Spinal cord (tissue), 9 donors: ENCODE measurements at regions not wholly inside any gene's neighbourhood (a gene's known extent, or its start where the extent isn't known, plus 50 kb on each side); places are given as distances from the start of the nearest gene placed in this dataset.
A peak's percentile ranks its signal among the peaks of the same experiment; 100 is the strongest.

Source experiments
- DNase-seq, 6 donors: peaks; one replicate each; pipeline versions ENCODE4 v3.0.0 to v3.0.0-alpha.2; 2013 to 2015; ENCODE audit warnings: low spot score in 6 of 6, low read depth in 4 of 6
- H3K27ac ChIP-seq: one replicate; pipeline ENCODE4 v1.5.1; 2013; ENCODE audit warnings: low read depth, low read length, control low read depth
- H3K27me3 ChIP-seq: one replicate; pipeline ENCODE4 v1.6.1; 2013; ENCODE audit warnings: low read length; ENCODE audit not compliant: control insufficient read depth, insufficient read depth
- H3K36me3 ChIP-seq: one replicate; pipeline ENCODE4 v1.6.1; 2013; ENCODE audit warnings: low read length; ENCODE audit not compliant: control insufficient read depth, insufficient read depth
- H3K4me1 ChIP-seq: one replicate; pipeline ENCODE4 v1.6.1; 2013; ENCODE audit warnings: low read length; ENCODE audit not compliant: control insufficient read depth, insufficient read depth
- H3K4me3 ChIP-seq: one replicate; pipeline ENCODE4 v1.5.1; 2013; ENCODE audit warnings: low read depth, low read length, control low read depth
- H3K9me3 ChIP-seq: one replicate; pipeline ENCODE4 v1.6.1; 2013; ENCODE audit warnings: low read length; ENCODE audit not compliant: control insufficient read depth, insufficient read depth
- WGBS: methylation state at CpG from one replicate; pipeline ENCODE4 v1.1.5; 2013; ENCODE audit warnings: missing lambda C conversion rate; ENCODE audit not compliant: insufficient coverage; 5-methylcytosine and 5-hydroxymethylcytosine counted together
- donor health status: healthy.

GRCh38 chr3:174614036-174614435 is 245.1 kb upstream of the NAALADL2 start:
- H3K27ac ChIP-seq = no peak overlapping the region
- peak in 3 of 6 donors; percentile 30 to 48 (median 47) for DNase-seq
- H3K36me3 ChIP-seq = no peaks in the 10 kb centered on the region
- H3K27me3 ChIP-seq = no peaks in the 10 kb centered on the region
- no peaks in the 10 kb centered on the region for H3K9me3 ChIP-seq
- H3K4me3 ChIP-seq = no peak overlapping the region
- H3K4me1 ChIP-seq = no peaks in the 10 kb centered on the region
- WGBS = 29% methylated on average over 1 of the region's 2 CpGs

DNA sequence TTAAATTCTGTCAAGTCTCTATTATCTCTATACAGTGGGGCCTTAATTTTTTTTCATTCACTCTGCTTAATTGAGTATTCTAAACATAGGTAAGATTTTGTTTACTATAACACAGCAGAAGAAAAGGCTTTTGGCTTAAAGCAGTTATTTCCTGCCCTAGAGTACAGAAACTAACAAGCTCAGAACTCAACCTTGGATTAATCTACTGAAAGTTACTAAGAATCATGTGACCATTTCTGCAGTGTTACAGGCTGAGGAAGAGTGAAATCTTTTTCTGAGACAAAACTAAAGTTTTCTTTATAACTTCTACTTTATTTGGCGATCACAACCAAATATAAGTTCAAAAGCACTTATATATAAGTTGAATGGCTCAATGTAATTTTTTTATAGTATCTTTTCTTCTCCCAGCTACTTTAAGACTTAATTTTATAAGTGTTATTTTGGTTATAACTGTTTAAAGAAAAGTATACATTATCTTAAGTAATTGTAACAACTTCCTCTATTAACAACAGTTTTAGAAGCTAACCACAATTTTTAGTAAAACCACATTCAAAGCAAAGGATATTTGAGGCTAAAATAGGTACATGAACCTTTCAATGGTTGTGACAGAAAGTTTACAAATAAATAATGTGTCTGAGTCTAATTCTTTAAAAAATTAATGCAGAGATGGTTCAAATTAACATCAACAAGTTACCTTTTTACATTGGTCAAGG is 240.6 kb upstream of the NAALADL2 start:
- no peaks in the 10 kb centered on the region for H3K9me3 ChIP-seq
- no peak overlapping the region for H3K4me3 ChIP-seq
- DNase-seq = no peak
- no peaks in the 10 kb centered on the region for H3K27me3 ChIP-seq
- H3K27ac ChIP-seq = no peak overlapping the region
- no peaks in the 10 kb centered on the region for H3K36me3 ChIP-seq
- no CpG with 5 or more reads among the region's 1 CpG for WGBS
- H3K4me1 ChIP-seq = no peaks in the 10 kb centered on the region

GRCh38 chr3:174619239-174619638 is 239.9 kb upstream of the NAALADL2 start:
- H3K27me3 ChIP-seq = no peaks in the 10 kb centered on the region
- DNase-seq = peak in 2 of 6 donors; percentile 32 to 72
- H3K4me1 ChIP-seq = no peaks in the 10 kb centered on the region
- H3K9me3 ChIP-seq = no peaks in the 10 kb centered on the region
- H3K27ac ChIP-seq = no peak overlapping the region
- H3K4me3 ChIP-seq = no peak overlapping the region
- H3K36me3 ChIP-seq = no peaks in the 10 kb centered on the region

- WGBS = no CpG with 5 or more reads among the region's 2 CpGs
Measured at GRCh38 chr3:174620138-174620537, 239.0 kb upstream of the NAALADL2 start.

GRCh38 chr3:174620855-174621472 is 238.2 kb upstream of the NAALADL2 start:
- no peaks in the 10 kb centered on the region for H3K36me3 ChIP-seq
- DNase-seq = peak in 1 of 6 donors; percentile 5
- no peaks in the 10 kb centered on the region for H3K4me1 ChIP-seq
- no CpG with 5 or more reads among the region's 4 CpGs for WGBS
- H3K9me3 ChIP-seq = no peaks in the 10 kb centered on the region
- H3K27ac ChIP-seq = no peak overlapping the region
- no peak overlapping the region for H3K4me3 ChIP-seq
- no peaks in the 10 kb centered on the region for H3K27me3 ChIP-seq

More at GRCh38 chr3:174620138-174620537, 239.0 kb upstream of the NAALADL2 start:
- no peaks in the 10 kb centered on the region for H3K9me3 ChIP-seq
- DNase-seq = no peak
- no peaks in the 10 kb centered on the region for H3K36me3 ChIP-seq
- H3K4me3 ChIP-seq = no peak overlapping the region
- no peaks in the 10 kb centered on the region for H3K27me3 ChIP-seq
- H3K4me1 ChIP-seq = no peaks in the 10 kb centered on the region
- no peak overlapping the region for H3K27ac ChIP-seq

DNA sequence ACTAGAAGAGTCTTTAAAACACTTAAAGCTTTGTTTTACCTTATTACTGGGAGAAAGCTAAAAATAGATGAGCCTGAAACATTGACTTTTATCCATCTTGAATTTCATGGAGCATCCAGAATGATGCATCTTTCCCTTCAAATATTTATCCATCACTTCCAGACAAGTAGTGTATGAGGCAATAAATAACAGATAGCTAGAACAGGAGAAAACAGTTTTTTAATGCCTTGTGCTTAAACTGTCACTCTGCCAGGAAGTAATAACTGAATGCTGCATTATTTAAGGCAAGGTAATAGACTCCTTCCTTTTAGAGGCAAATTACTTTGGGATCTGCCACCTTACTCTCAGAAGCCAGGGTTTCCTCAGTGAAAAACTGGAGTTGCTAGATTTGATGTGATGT is 225.8 kb upstream of the NAALADL2 start:
- peak in 1 of 6 donors; percentile 14 for DNase-seq
- no peaks in the 10 kb centered on the region for H3K27me3 ChIP-seq
- peaks cover 1% of the 10 kb centered on the region for H3K9me3 ChIP-seq
- H3K27ac ChIP-seq = no peak overlapping the region
- no peak overlapping the region for H3K4me3 ChIP-seq
- no peaks in the 10 kb centered on the region for H3K36me3 ChIP-seq
- no peaks in the 10 kb centered on the region for H3K4me1 ChIP-seq

DNA sequence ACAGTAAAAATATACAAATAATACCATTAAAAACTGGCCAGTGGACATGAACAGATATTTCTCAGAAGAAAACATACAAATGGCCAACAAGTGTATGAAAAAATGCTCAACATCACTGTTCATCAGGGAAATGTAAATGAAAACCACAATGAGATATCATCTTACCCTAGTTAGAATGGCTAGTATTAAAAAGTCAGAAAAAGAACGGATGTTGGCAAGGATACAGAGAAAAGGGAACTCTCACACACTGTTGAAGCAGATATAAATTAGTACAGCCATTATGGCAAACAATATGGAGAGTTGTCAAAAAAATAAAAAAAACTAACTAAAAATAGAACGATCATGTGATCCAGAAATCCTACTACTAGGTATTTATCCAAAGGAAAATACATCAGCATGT is 222.7 kb upstream of the NAALADL2 start:
- Histone ChIP-seq H3K4me1 (no peaks in the 10 kb centered on the region), H3K9me3 (peaks cover 1% of the 10 kb centered on the region), H3K36me3 (no peaks in the 10 kb centered on the region), H3K27ac (no peak overlapping the region), H3K27me3 (no peaks in the 10 kb centered on the region), H3K4me3 (no peak overlapping the region)
- DNase-seq = no peak
- WGBS = 100% methylated on average over 1 of the region's 2 CpGs

DNA sequence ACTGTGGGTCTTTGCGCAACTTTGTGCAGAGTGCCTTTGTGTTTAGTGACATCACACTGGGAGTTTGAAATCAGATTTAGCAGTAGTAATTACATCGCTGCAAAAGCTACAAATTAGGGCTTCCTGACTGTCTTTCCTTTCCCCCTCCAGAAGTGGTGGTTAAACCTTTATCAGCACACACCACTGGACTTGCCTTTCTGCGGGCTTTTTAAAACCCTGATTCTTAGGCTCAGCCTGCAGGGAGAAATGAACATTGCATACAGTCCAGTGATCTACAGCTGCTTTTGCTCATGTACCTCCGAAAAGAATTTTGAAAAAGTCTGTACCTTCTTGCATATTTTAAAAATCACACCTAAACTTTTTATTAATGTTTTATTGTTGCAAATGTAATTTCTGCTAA is 219.7 kb upstream of the NAALADL2 start:
- no peak overlapping the region for H3K27ac ChIP-seq
- DNase-seq = no peak
- 80% methylated on average over 3 of the region's 4 CpGs for WGBS
- no peaks in the 10 kb centered on the region for H3K36me3 ChIP-seq
- no peaks in the 10 kb centered on the region for H3K27me3 ChIP-seq
- no peak overlapping the region for H3K4me3 ChIP-seq
- peaks cover 1% of the 10 kb centered on the region for H3K9me3 ChIP-seq
- no peaks in the 10 kb centered on the region for H3K4me1 ChIP-seq

DNA sequence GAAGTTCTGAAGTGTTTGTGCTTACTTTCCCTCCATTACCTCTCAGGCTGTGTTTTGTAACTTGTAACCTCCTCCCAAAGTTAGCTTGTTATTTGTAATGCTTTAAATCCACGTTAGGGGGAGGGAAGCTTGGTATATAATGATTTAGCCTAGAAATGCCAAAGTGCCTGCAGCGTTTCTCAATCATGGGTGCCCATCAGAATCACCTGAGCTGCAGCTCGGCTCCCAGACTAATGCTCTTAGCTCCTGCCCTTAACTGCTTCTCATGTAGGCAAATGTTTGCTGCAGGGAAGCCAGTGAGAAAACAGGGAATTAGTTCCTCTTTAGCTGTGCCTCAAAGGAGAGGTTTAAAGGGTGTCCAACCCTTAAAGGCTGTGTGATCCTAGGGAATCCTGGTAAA is 219.2 kb upstream of the NAALADL2 start:
- Histone ChIP-seq H3K36me3 (no peaks in the 10 kb centered on the region), H3K27me3 (no peaks in the 10 kb centered on the region), H3K27ac (no peak overlapping the region), H3K4me1 (no peaks in the 10 kb centered on the region), H3K9me3 (peaks cover 1% of the 10 kb centered on the region), H3K4me3 (no peak overlapping the region)
- no peak for DNase-seq
- 87% methylated on average over 3 of the region's 3 CpGs for WGBS

GRCh38 chr3:174640932-174641331 is 218.2 kb upstream of the NAALADL2 start:
- no peaks in the 10 kb centered on the region for H3K4me1 ChIP-seq
- H3K27ac ChIP-seq = no peak overlapping the region
- H3K36me3 ChIP-seq = no peaks in the 10 kb centered on the region
- whole genome bisulfite sequencing = over 99% methylated on average over 18 of the region's 18 CpGs
- H3K4me3 ChIP-seq = no peak overlapping the region
- no peaks in the 10 kb centered on the region for H3K9me3 ChIP-seq
- no peaks in the 10 kb centered on the region for H3K27me3 ChIP-seq
- DNase-seq = no peak
